Testis (tissue), 2 donors: ENCODE measurements at regions not wholly inside any gene's neighbourhood (a gene's known extent, or its start where the extent isn't known, plus 50 kb on each side); places are given as distances from the start of the nearest gene placed in this dataset.

ENCODE experiments used
- POLR2A ChIP-seq: fragments of 450-650 bp; IDR thresholded peaks from one replicate; pipeline ENCODE4 v1.6.1; 2017; ENCODE audit warnings: antibody characterized with exemption, mild to moderate bottlenecking, moderate library complexity
- TF ChIP-seq, protein P1 (sequence below), 3 experiments: fragments of 450-650 bp in 2 of 3; fragments of 200-600 bp in 1 of 3; sonication (generic) in 1 of 3; IDR thresholded peaks; one replicate each; pipeline ENCODE4 v1.5.1; 2016 to 2019; ENCODE audit warnings: antibody characterized with exemption in 3 of 3, mild to moderate bottlenecking in 2 of 3, moderate library complexity in 1 of 3

DNA sequence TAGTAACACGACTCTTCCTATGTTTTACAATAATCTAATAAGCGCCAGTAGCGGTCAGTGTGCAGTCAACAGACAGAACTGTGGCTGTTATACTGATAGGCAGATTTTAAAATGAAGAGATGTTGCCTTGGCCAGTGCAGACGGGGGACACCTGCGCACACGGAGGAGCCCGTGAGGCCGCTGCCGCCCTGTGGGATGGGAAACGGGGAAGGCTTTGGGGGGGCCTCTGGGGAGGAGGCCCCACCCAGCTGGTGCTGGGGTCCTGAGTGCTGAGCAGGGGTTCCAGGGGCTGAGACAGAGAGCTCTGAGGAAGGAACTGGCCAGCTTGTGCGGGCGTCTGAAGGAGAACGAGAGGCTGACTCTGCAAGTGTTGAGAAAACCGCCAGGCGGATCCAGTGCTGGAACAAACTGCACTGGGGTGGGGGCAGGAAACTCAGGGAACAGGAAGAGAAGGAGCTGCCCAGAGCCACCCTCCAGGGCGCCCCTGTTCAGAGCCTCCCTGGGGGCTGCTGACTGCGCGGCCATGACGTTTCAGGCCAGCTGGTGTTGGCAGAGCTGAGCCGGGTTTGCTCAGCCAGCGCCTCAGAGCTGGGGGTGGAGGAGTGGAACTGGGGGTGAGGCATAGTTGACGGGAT, 426.4 kb downstream of the TCERG1L start:
- TF ChIP-seq, protein P1, sequence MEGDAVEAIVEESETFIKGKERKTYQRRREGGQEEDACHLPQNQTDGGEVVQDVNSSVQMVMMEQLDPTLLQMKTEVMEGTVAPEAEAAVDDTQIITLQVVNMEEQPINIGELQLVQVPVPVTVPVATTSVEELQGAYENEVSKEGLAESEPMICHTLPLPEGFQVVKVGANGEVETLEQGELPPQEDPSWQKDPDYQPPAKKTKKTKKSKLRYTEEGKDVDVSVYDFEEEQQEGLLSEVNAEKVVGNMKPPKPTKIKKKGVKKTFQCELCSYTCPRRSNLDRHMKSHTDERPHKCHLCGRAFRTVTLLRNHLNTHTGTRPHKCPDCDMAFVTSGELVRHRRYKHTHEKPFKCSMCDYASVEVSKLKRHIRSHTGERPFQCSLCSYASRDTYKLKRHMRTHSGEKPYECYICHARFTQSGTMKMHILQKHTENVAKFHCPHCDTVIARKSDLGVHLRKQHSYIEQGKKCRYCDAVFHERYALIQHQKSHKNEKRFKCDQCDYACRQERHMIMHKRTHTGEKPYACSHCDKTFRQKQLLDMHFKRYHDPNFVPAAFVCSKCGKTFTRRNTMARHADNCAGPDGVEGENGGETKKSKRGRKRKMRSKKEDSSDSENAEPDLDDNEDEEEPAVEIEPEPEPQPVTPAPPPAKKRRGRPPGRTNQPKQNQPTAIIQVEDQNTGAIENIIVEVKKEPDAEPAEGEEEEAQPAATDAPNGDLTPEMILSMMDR (IDR thresholded peaks at IDR 0.05): no peak
- TF ChIP-seq POLR2A: no peak
